CMK (cell line): ENCODE measurements at regions not wholly inside any gene's neighbourhood (a gene's known extent, or its start where the extent isn't known, plus 50 kb on each side); places are given as distances from the start of the nearest gene placed in this dataset.
"Not testable (repeated sequence)": the region's sequence is repeated elsewhere in the genome, so short reads cannot be mapped to it uniquely, and the experiment has no call there.

Experiments used
- DNase-seq: peaks from one replicate; pipeline ENCODE4 v3.0.0-alpha.2; 2010; ENCODE audit warnings: low read depth

DNA sequence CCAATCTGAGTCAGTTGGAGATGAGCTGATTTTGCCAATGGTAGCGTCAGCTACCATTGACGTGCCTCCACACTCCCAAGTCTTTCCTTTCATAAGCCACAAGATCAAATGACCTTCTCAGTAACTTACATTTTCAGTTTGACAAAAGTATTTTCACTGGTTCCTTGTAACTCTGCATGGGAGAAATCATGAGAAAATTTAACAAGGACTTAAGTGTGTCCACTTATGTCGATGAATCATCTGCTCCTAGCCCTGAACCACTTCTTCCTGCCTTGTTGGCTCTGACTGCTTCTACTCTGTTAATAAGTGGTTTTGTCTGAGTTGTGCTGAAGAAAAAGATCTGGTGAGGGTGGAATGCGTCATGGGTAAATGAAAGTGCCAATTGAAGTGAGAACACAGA is 101.2 kb downstream of the NFKBIZ start:
- DNase-seq: no peak

GRCh38 chr3:101950985-101951733 is 101.8 kb downstream of the NFKBIZ start:
- no peak for DNase-seq

GRCh38 chr3:101954361-101954760 is 105.0 kb downstream of the NFKBIZ start:
- no peak for DNase-seq

GRCh38 chr3:101954936-101955335 is 105.6 kb downstream of the NFKBIZ start:
- DNase-seq: no peak

DNA sequence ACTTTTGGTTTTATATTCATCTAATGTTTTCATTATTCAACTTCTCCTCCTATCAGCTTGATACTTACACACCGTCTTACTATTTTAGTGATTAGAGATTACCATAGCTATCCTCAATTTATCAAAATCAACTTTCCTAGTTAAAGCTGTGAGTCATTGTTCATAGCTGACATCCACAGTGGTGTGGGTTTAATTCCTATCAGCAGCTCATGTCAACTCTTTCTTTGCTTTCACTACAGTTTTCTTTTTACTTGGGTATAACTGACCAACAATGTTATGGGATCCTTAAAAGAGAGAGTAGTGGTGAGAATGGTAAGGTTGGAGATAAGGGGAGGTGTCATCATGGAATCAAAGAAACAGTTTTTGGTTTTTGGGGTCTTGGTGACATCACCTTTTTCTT is 112.7 kb downstream of the NFKBIZ start:
- no peak for DNase-seq

DNA sequence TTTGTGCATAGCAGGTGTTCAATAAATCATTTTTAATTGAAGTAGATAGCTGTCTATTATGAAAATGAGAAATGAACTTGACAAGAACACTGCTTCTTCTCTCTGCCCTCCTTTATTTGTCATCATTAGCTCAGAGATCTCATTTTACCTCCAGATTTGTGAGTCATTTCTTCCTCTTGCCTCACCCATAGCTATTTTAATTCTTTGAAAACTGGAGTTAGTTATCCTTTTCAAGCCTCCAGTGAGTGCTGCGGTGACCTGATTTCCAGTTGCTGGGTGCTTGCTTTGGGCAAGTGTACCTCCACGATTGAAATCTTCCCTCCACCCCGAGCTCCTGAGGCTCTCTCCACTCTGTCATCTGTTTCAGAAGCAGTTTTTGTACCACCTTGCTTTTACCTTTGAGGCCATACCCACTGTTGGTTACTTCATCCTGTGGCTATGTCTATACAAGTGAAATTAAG is 114.6 kb downstream of the NFKBIZ start:
- DNase-seq: no peak

DNA sequence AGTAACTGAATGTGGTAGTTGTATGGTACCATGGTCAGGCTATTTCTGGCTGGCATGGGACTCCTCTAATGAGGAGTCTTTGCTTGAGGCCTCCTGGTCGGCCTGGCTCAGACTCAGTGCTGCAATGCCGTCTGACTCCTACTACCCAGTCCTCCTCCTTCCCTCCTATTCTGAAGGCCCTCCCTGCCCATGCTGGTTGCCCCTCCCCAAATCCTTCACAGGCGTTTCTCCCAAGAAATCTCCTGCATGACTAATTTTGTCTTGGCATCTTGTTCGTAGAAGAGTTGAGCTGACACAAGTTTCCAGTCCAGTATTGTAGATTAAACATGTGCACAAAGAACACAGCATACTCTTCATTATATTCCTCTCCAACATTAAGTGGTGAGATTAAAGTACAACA is 115.5 kb downstream of the NFKBIZ start:
- no peak for DNase-seq

DNA sequence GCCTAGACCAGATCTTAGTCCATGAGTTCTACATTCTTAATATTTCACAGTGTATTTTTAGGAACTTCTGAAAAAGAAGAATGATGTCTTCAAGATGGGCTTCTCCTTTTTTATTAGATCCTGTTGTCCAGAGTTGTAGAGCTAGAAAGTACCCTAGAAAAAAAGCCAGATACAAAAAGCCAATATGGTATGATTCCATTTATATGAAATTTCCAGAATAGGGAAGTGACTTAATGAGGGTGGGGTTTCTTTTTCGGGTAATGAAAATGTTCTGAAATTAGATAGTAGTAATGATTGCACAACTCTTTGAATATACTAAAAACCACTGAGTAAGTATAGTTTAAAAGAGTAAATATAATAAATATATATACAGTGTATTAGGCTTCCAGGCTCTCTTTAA is 116.9 kb downstream of the NFKBIZ start:
- DNase-seq: no peak

GRCh38 chr3:101970212-101970611 is 120.9 kb downstream of the NFKBIZ start:
- DNase-seq: no peak

- DNase-seq: no peak
These were observed 121.6 kb downstream of the NFKBIZ start for GRCh38 chr3:101970905-101971304.

GRCh38 chr3:101972430-101973162 is 123.3 kb downstream of the NFKBIZ start:
- no peak for DNase-seq

- no peak for DNase-seq
These were observed 123.8 kb downstream of the NFKBIZ start for GRCh38 chr3:101973163-101973505.

DNA sequence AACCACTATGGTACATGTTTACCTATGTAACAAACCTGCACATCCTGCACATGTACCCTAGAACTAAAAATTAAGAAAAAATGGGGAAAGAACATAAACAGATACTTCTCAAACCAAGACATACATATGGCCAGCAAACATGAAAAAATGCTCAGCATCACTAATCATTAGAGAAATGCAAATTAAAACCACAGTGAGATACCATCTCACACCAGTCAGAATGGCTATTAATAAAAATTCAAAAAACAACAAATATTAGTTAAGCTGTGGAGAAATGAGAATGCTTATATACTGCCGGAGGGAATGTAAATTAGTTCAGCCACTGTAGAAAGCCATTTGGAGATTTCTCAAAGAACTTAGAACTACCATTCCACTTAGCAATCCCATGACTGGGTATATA is 126.1 kb downstream of the NFKBIZ start:
- not testable (repeated sequence) for DNase-seq

DNA sequence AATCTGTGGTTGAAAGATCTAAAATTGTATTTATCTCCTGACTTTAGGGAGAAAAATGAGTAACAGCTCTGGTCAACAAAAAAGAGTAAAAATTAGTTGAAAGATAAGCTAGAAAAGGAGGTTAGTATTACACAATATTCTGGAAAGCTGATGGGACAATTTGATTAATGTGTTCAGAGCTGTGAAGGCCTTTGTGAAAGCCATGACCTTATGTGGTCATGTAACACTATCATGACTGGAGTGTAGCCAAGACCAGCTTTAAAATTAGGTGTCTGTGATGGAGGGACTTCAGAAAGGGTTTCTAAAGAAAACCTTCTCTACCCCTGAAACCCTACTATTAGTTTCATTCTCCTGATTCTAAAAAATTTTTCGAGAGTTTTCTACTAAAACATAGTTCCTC is 127.2 kb downstream of the NFKBIZ start:
- DNase-seq: no peak

- DNase-seq: no peak
These were observed 129.0 kb downstream of the NFKBIZ start for GRCh38 chr3:101978348-101978747.

- no peak for DNase-seq
These were observed 129.7 kb downstream of the NFKBIZ start for GRCh38 chr3:101979033-101979432.

DNA sequence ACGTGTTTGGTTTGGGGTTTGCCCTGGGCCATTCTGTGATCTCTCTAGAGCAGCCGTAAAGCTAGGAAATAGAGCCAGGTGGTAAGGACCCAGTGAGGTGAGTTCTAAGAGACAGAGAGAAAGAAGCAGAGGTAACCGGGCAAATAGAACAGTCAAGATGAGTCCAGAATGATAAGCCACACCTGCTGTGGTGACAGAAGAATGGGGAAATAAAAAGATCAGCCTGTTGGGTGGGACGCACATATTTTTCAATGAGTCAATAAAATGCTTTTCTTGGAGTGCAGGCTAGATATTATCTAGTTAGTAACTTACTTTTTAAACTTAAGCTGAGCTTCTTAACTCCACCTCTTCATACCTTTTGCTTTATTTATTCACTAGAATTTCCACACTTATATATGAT is 135.0 kb downstream of the NFKBIZ start:
- no peak for DNase-seq

GRCh38 chr3:101988596-101988995 is 139.3 kb downstream of the NFKBIZ start:
- no peak for DNase-seq

DNA sequence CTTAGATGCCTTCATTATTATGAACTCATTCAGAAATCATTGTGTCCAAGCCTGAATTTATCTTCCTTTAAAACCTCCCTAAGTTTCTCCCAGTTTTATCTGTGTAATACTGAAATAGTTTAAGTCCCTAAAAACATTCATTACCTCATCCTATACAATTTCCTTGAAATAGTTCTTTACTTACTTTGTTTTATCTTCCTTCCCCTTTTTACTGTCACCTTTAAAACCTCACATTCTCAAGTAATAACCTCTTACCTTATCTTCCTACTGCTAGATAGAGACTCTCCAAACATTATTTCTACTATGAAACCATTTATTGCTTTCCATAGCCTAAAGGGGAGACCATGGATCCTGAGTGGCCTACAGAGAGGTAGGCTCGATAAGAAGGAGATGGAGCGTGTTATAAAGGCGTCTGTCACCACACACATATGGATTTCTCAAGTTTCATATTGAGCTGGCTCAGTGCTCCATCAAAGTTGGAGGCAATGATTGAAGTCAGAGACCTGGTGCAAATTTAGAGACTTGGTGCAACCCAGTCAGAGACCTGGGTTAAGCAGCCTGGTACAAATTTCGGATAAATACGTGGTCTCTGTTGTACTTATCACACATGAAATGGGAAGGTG is 140.4 kb downstream of the NFKBIZ start:
- no peak for DNase-seq

GRCh38 chr3:101992863-101993262 is 143.5 kb downstream of the NFKBIZ start:
- no peak for DNase-seq

GRCh38 chr3:101994386-101994785 is 145.1 kb downstream of the NFKBIZ start:
- no peak for DNase-seq

GRCh38 chr3:101995371-101996046 is 146.2 kb downstream of the NFKBIZ start:
- no peak for DNase-seq

- DNase-seq: no peak
These were observed 147.5 kb downstream of the NFKBIZ start for GRCh38 chr3:101996832-101997231.
